KMS-11 (cell line): ENCODE measurements at regions not wholly inside any gene's neighbourhood (a gene's known extent, or its start where the extent isn't known, plus 50 kb on each side); places are given as distances from the start of the nearest gene placed in this dataset.

Source experiments
- H2AFZ ChIP-seq: fragments of 200-600 bp; sonication (generic); 2 replicates; pipeline ENCODE4 v1.6.1; 2016; ENCODE audit warnings: antibody characterized with exemption, mixed run types, low read depth
- H3K27ac ChIP-seq: fragments of 200-600 bp; sonication (generic); 2 replicates; pipeline ENCODE4 v1.6.1; 2016; ENCODE audit warnings: mild to moderate bottlenecking, mixed run types
- H3K27me3 ChIP-seq: fragments of 200-600 bp; sonication (generic); 2 replicates; pipeline ENCODE4 v1.6.1; 2017; ENCODE audit warnings: mild to moderate bottlenecking, low read depth, mixed run types, moderate library complexity; ENCODE audit not compliant: insufficient read depth
- H3K36me3 ChIP-seq: fragments of 200-600 bp; sonication (generic); 2 replicates; pipeline ENCODE4 v1.6.1; 2017; ENCODE audit warnings: mild to moderate bottlenecking, mixed run types; ENCODE audit not compliant: insufficient read depth
- H3K4me1 ChIP-seq: fragments of 200-600 bp; sonication (generic); 2 replicates; pipeline ENCODE4 v1.6.1; 2016; ENCODE audit warnings: mild to moderate bottlenecking, low read depth, mixed run types; ENCODE audit not compliant: poor library complexity, severe bottlenecking
- H3K4me2 ChIP-seq: fragments of 200-600 bp; sonication (generic); 2 replicates; pipeline ENCODE4 v1.7.0; 2016; ENCODE audit warnings: mild to moderate bottlenecking, mixed run types
- H3K4me3 ChIP-seq: fragments of 200-600 bp; sonication (generic); IDR thresholded peaks from 2 replicates; pipeline ENCODE4 v1.6.1; 2017; ENCODE audit warnings: low read depth, low read length, mixed read lengths; ENCODE audit not compliant: insufficient read depth
- H3K79me2 ChIP-seq: fragments of 200-600 bp; sonication (generic); 2 replicates; pipeline ENCODE4 v1.6.1; 2016; ENCODE audit warnings: low read depth, mixed run types; ENCODE audit not compliant: insufficient read depth
- H3K9ac ChIP-seq: fragments of 200-600 bp; sonication (generic); 2 replicates; pipeline ENCODE4 v1.6.1; 2016; ENCODE audit warnings: mild to moderate bottlenecking, mixed run types
- H4K20me1 ChIP-seq: fragments of 200-600 bp; sonication (generic); 2 replicates; pipeline ENCODE4 v1.6.1; 2016; ENCODE audit warnings: mild to moderate bottlenecking, mixed run types; ENCODE audit not compliant: insufficient read depth
- TF ChIP-seq, protein P1 (sequence below): fragments of 200-600 bp; sonication (generic); conservative IDR thresholded peaks from 2 replicates; pipeline ENCODE4 v1.6.1; 2017; ENCODE audit warnings: low read depth, mild to moderate bottlenecking, antibody characterized with exemption, low read length, moderate library complexity, mixed read lengths

DNA sequence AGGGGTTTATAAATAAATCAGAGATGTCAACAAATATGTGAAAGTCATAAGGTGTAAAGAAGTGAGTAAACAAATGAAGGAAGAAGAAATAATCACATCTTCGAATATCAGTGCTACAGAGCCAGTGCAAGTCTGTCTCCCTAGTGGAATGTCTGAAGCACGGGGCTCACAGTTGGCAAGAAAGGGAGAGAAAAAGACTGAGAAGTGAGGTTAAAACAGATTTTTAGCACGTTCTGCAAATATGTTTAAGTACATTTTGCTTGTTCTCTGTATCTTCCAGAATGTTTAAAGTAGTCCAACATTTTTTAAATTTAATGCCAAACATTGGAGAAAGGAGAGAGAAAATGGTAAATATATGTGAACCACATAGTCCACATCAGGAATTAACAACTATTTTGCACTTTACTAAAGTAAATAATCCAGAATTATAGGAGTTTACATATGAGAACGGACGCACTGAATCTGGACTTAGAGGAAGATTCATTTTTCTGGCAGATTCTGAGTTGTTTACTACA lies 682.4 kb downstream of the LTN1 start:
- Histone ChIP-seq H3K4me2 (no peak overlapping the region), H4K20me1 (no peaks in the 10 kb centered on the region), H3K4me1 (no peaks in the 10 kb centered on the region), H3K4me3 (no peak overlapping the region), H3K79me2 (no peaks in the 10 kb centered on the region), H3K36me3 (no peaks in the 10 kb centered on the region), H3K27me3 (no peaks in the 10 kb centered on the region), H3K9ac (no peak overlapping the region), H3K27ac (no peak overlapping the region), H2AFZ (no peak overlapping the region)
- TF ChIP-seq, protein P1, sequence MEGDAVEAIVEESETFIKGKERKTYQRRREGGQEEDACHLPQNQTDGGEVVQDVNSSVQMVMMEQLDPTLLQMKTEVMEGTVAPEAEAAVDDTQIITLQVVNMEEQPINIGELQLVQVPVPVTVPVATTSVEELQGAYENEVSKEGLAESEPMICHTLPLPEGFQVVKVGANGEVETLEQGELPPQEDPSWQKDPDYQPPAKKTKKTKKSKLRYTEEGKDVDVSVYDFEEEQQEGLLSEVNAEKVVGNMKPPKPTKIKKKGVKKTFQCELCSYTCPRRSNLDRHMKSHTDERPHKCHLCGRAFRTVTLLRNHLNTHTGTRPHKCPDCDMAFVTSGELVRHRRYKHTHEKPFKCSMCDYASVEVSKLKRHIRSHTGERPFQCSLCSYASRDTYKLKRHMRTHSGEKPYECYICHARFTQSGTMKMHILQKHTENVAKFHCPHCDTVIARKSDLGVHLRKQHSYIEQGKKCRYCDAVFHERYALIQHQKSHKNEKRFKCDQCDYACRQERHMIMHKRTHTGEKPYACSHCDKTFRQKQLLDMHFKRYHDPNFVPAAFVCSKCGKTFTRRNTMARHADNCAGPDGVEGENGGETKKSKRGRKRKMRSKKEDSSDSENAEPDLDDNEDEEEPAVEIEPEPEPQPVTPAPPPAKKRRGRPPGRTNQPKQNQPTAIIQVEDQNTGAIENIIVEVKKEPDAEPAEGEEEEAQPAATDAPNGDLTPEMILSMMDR: no peak

DNA sequence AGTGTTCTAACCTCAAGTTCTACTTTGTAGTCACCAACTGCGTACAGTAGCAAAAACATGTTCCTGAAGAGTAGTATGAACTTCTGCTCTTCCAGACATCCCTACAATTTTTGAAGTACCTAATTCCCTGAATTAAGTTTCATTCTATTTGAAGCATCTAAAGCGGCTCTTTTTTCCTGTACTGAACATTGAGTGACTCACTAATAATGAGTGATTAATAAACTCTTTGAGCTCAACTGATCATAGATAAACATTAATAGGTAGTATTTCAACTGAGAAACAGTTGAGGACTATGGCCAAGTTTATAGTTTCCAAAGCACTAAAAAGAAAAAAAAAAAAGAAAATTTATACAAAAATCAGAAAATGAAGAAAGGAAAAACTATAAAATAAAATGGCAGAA lies 683.1 kb downstream of the LTN1 start:
- H3K4me2 ChIP-seq: no peak overlapping the region
- H3K27me3 ChIP-seq: no peaks in the 10 kb centered on the region
- H3K4me1 ChIP-seq: no peaks in the 10 kb centered on the region
- H4K20me1 ChIP-seq: no peaks in the 10 kb centered on the region
- H3K27ac ChIP-seq: no peak overlapping the region
- H3K36me3 ChIP-seq: no peaks in the 10 kb centered on the region
- H3K9ac ChIP-seq: no peak overlapping the region
- TF ChIP-seq, protein P1: no peak
- H3K79me2 ChIP-seq: no peaks in the 10 kb centered on the region
- H3K4me3 ChIP-seq: no peak overlapping the region
- H2AFZ ChIP-seq: no peak overlapping the region

DNA sequence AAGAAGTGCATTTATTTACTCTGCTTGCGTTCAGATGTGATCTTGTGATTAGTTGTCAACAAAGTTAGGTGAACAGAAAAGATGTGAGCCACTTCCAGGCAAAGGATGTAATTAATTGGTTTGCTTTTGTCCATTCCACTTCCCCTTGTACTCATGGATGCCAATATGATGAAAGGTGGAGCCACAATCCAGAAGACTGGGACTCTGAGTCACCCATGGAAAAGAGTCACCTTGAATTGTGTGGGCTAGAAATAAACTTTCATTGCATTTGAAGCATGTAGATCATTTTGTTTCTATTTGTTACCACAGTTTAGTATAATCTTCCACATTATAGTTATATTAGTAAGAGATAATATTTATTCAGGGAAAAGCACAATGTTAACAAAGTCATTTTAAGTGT lies 684.2 kb downstream of the LTN1 start:
- no peak overlapping the region for H3K9ac ChIP-seq
- H3K27me3 ChIP-seq: no peaks in the 10 kb centered on the region
- H2AFZ ChIP-seq: no peak overlapping the region

DNA sequence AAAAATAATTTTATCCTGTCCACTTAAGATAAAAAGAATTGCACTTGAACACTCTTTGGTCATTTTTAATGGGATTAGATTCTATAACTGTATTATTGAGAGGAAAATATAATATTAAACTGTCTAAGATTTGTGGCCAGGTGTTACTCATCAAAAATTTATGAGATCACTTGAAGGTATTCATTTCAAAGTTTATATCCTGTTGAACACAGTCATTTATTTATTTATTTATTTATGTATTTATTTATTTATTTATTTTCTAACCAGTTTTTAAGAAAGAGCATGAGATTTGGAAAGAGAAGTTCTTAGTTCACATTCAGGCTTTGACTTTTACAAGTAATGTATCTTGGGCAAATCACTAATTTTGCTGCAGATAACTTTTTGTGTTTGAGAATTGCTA lies 692.7 kb downstream of the LTN1 start:
- TF ChIP-seq, protein P1: no peak
- H3K9ac ChIP-seq: no peak overlapping the region
- H2AFZ ChIP-seq: no peak overlapping the region
- no peaks in the 10 kb centered on the region for H3K4me1 ChIP-seq
- H3K27ac ChIP-seq: no peak overlapping the region
- H3K36me3 ChIP-seq: no peaks in the 10 kb centered on the region
- H3K4me3 ChIP-seq: no peak overlapping the region
- no peak overlapping the region for H3K4me2 ChIP-seq
- no peaks in the 10 kb centered on the region for H4K20me1 ChIP-seq
- no peaks in the 10 kb centered on the region for H3K27me3 ChIP-seq
- H3K79me2 ChIP-seq: no peaks in the 10 kb centered on the region

More for the DNA sequence above, 684.2 kb downstream of the LTN1 start:
- Histone ChIP-seq H3K36me3 (no peaks in the 10 kb centered on the region), H3K79me2 (no peaks in the 10 kb centered on the region), H4K20me1 (no peaks in the 10 kb centered on the region), H3K4me3 (no peak overlapping the region), H3K4me1 (no peaks in the 10 kb centered on the region), H3K27ac (no peak overlapping the region), H3K4me2 (no peak overlapping the region)
- TF ChIP-seq, protein P1: no peak
